DMS53 (cell line): ENCODE measurements at regions not wholly inside any gene's neighbourhood (a gene's known extent, or its start where the extent isn't known, plus 50 kb on each side); places are given as distances from the start of the nearest gene placed in this dataset.

Source experiments
- DNase-seq: peaks from one replicate; lab custom pipeline; 2025; lab: John Stamatoyannopoulos, UW

- no peak for DNase-seq
Measured at GRCh38 chr10:35743351-35743750, 101.3 kb upstream of the FZD8 start.

- no peak for DNase-seq
Measured at GRCh38 chr10:35739998-35740397, 97.9 kb upstream of the FZD8 start.

DNA sequence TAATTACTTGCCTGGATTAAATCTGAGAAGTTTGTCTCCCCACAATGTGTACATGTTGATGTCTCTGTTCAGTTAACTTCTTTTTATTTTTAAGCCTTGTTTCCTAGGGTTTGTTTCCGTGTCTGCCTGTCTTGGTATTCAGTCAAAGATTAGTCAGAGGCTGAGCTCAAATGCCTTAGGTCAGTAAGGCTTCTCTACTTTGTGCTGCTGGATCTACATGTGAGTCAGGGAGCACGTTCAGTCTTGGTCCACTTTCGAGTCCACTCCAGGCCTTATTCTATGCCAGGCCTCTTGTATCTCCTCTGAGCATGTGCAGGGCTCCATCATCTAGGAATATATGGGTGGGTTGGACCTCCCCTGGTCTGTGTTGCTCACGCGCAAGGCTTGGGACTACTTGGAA, 93.3 kb upstream of the FZD8 start:
- DNase-seq, result no peak

DNA sequence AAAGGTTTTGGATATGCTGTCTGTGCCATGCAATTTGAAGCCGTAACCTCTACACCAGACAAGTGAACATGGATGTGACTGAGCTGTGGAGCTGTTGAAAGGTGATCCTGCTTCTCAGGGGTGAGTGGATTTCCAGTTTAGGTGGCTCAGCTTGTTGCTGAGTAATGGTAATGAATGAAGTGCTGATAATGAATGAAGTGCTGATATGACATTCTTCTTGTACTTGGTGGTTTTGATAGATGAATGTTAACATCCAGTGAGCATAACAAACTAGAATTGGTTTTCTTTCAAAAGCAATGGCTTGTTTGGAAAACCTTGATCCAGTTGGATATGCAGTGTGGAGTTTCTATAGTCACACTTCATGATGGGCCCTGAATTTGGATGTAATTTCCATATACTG, 89.7 kb upstream of the FZD8 start:
- DNase-seq, result no peak

DNA sequence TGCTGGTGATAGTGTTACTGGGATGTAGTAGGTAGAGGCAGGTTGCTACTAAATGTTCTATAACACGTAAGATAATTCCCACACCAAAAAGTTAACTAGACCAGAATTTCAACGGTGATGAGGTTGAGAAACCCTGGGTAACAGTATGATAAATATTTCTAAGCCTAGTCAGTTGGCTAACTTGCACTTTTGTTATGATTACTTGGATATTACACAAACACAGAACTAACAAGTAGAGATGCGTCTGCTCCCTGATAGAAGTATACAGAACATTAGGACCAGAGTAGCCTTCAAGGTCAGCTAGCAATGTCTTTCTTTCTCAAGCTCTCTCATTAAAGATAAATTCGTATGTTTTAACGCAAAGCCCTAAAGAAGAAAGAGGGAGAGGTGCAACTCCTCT, 86.2 kb upstream of the FZD8 start:
- DNase-seq, result no peak

GRCh38 chr10:35726846-35727245, 84.8 kb upstream of the FZD8 start:
- no peak for DNase-seq

DNA sequence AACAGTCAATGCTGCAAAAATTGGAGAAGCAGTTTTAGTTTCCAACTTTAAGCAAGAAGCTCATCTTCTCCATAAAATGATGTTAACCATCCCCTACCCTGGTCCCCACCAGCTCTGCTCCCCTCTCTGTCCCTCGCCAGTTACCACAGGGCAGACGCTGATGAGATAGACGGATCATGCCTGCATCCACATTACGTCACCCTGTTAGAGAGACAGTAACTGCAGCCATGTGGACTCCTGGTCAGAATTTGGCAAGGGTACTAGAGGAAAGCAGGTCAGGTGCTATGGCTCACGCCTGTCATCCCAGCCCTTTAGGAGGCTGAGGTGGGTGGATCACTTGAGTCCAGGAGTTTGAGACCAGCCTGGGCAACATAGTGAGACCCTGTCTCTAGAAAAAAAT, 81.9 kb upstream of the FZD8 start:
- no peak for DNase-seq

GRCh38 chr10:35723059-35723458, 81.0 kb upstream of the FZD8 start:
- DNase-seq, result no peak

- DNase-seq, result no peak
Measured at GRCh38 chr10:35722636-35723035, 80.5 kb upstream of the FZD8 start.

DNA sequence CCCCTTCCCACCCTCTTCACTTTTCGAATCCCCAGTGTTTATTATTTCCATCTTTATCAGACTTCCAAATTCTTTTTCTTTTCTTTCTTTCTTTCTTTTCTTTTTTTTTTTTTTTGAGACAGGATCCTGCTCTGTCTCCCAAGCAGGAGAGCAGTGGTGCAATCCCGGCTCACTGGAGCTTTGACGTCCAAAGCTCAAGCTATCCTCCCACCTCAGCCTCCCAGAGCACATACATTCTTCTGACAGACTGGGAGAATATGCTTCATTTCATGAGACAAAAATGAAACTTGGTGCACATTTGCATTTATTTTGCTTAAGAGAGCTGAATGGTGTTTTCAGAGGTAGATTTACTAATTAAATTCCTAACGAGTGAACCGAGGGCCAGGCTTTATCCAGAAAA, 80.1 kb upstream of the FZD8 start:
- DNase-seq, result no peak

DNA sequence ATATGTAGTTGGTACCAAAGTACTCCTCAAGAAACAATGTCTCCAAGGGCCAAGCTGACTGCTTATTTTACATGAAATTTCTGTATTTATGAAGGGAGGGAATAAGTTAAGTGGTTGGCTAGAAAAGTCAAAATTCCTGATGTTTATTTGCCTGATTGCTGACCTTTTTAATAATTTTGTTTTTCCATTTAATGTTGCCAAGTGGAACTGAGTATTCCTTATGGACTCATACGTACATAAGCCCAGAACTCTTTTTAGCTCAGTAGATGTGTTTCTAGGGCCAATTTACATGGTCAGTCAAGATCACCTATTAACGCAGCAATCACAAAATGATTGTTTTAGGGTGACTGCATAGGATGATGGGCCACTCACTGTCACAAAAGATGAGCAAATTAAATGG, 78.3 kb upstream of the FZD8 start:
- DNase-seq, result no peak

DNA sequence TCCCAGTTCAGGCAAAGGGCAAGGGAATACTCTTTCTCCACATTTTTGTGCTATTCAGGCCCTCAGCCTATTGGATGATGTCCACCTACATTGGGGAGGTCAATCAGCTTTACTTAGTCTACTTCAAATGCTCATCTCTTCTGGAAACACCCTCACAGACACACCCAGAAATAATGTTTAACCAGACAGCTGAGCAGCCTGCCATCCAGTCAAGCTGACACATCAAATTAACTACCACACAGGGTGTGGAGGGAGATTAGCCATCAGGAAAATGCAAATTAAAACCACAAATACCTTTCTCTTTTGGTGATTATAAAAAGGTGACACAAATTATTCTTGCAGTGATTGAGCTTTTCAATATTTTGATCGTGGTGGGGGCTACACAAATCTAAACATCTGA, 74.7 kb upstream of the FZD8 start:
- no peak for DNase-seq

DNA sequence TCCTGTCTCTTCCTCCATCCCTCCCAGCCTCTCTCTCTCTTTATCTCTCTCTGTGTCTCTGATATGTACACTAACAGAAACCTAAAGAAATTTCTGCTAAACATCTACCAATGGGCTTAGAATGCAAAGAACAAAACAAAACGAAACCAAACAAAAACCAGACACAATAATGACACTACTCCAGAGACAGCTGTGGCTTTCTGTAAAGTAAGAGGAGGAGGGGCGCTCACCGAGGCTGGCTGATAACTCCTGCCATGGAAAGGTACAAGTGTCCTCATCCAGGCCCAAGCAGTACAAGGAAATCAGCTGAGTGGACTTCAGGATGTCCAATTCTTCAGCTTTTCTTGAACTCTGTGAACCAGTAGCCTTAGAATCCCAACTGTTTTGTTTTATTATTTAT, 70.4 kb upstream of the FZD8 start:
- no peak for DNase-seq

- DNase-seq, result no peak
Measured at GRCh38 chr10:35711615-35712411, 69.7 kb upstream of the FZD8 start.

GRCh38 chr10:35707642-35708425, 65.7 kb upstream of the FZD8 start:
- DNase-seq, result no peak

DNA sequence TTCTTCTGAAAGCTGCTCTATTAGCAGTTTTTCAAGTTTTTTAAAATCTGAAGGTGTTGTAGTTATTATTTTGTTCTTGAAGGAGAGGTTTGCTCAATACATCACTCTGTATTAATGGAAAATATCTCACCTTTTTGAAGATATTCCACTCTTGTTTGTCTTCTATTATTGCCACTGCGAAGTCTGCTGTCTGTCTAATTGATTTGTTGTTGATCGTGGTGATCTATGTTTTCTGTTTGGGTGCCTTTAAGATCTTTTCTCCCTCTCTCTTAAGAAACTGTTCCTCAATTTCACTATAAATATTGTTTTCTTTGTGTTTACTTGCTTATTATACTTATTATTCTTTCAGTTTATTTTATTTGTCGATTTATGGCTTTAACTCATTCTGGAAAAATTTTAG, 64.9 kb upstream of the FZD8 start:
- DNase-seq, result no peak

DNA sequence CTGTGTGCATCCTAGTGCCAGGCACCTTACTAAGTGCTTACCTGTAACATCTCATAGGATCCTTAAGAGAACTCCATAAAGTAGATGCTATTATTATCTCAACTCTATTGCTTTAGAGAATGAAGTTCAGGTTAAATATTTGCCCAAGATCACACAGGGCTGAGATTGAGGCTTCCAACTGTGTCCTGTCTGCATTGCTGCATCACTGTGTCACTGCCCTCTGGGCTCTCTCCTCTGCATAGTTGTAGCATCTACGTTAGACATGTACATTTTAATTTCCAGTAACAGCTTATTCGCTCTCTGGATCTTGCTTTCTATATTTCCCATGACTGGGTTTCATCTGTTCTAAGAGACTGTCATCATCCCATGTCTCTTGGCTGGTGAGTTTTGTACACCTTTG, 63.6 kb upstream of the FZD8 start:
- DNase-seq, result no peak

DNA sequence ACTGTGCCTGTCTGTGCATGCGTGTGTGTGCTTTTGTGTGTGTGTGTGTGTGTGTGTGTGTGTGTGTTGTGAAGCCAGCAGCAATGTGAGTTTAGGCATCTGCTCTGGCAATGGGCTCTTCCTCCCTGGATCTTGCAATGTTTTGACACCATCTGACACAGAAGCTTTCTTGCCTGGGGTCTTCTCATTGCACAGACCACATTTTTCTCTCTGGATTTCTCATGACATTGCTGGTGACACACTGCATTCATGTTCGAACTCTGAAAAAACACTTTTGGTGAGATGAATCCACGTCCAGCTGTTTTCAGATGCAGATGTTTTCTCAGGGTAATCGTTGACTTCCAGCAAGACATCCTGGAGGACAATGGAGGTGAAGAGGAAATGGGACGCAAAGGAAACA, 63.0 kb upstream of the FZD8 start:
- DNase-seq, result no peak

DNA sequence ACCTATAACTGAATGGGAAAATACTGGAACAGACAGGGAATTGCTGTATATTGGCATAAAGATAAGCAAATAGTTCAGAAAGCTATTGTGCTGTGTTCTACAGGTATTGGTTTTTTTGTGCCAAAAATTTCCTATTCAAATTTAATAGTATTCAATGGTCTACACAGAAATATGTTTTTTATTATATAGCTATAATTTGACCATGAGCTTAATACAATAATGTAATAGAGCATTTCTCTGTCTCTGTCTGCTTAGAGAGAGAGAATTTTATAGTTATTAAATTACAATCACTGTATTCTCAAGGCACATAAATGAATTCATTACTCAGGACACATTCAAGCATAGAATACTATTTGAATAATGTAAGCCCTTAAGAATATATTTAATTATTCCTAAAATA, 62.3 kb upstream of the FZD8 start:
- no peak for DNase-seq

DNA sequence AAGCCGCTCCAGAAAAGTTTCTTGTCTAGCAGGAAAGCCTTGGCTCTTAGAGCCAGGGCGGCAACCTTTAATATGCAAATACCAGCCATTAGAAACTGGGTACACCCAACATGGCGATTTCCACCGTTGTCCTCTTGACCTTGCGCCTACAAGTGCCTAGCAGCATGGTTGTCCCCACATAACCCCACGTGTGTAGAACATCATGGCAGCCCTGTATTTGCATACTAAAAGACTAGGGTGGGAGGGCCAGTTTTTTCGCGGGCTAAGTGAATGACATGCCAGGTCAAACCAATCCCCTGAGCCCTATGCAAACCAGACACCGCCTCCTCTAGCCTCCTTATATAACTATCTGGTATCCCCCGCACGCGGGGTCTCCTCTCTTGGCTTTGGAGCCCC, 58.4 kb upstream of the FZD8 start:
- no peak for DNase-seq

DNA sequence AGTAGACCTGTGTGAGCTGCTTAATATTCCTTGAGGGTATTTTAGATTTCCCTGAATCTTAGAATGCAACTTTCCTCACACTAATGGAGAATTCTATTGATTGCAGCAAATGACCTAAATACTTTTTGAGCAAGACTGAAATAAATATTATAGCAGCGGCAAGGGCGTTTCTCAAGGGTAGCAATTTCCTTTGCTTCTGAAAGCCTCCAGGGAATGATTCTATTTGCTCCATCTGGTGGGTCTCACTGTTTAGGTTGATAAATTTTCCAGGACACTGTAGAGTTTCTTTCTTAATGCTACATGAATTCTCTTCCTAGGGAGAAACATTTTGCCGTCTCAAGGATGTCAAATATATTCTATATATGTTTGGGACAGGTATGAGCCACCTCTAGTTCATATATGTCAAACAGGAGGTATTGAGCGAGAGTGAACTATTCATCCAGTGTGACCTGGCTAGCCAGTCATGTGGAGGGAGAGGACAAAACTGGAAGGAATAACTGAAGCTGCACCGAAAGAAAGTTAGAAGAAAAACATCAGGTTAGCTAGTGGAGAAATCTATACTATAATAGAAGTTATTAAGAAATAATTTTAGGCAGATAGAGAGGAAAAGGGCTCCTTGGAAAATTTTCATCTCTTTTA, 57.9 kb upstream of the FZD8 start:
- no peak for DNase-seq

- DNase-seq, result no peak
Measured at GRCh38 chr10:35696392-35697287, 54.5 kb upstream of the FZD8 start.
